GM04504 (cell line): ENCODE measurements at regions not wholly inside any gene's neighbourhood (a gene's known extent, or its start where the extent isn't known, plus 50 kb on each side); places are given as distances from the start of the nearest gene placed in this dataset.
A peak's percentile ranks its signal among the peaks of the same experiment; 100 is the strongest.
"Not testable (repeated sequence)": the region's sequence is repeated elsewhere in the genome, so short reads cannot be mapped to it uniquely, and the experiment has no call there.

ENCODE experiments used
- DNase-seq: peaks from one replicate; pipeline ENCODE4 v3.0.0-alpha.2; 2012; ENCODE audit warnings: low read depth

GRCh38 chr10:43931308-43931930, 282.7 kb upstream of the ZNF32 start:
- DNase-seq, result peak; percentile 62

- DNase-seq, result no peak
Observed at GRCh38 chr10:43930777-43931176, 282.1 kb upstream of the ZNF32 start.

GRCh38 chr10:43930243-43930642, 281.6 kb upstream of the ZNF32 start:
- DNase-seq, result no peak

- DNase-seq, result no peak
Observed at GRCh38 chr10:43929122-43929521, 280.4 kb upstream of the ZNF32 start.

- no peak for DNase-seq
Observed at GRCh38 chr10:43928425-43928968, 279.8 kb upstream of the ZNF32 start.

- DNase-seq, result no peak
Observed at GRCh38 chr10:43926875-43927406, 278.3 kb upstream of the ZNF32 start.

GRCh38 chr10:43926371-43926770, 277.7 kb upstream of the ZNF32 start:
- DNase-seq, result no peak

GRCh38 chr10:43925793-43926192, 277.1 kb upstream of the ZNF32 start:
- DNase-seq, result no peak

- DNase-seq, result no peak
Observed at GRCh38 chr10:43923328-43923727, 274.6 kb upstream of the ZNF32 start.

GRCh38 chr10:43922335-43923280, 273.9 kb upstream of the ZNF32 start:
- DNase-seq, result no peak

- DNase-seq, result no peak
Observed at GRCh38 chr10:43921881-43922280, 273.2 kb upstream of the ZNF32 start.

- DNase-seq, result no peak
Observed at GRCh38 chr10:43921478-43921877, 272.8 kb upstream of the ZNF32 start.

- DNase-seq, result not testable (repeated sequence)
Observed at GRCh38 chr10:43920236-43920758, 271.6 kb upstream of the ZNF32 start.

GRCh38 chr10:43913676-43914235, 265.1 kb upstream of the ZNF32 start:
- DNase-seq, result no peak

GRCh38 chr10:43912469-43912868, 263.8 kb upstream of the ZNF32 start:
- DNase-seq, result no peak

- no peak for DNase-seq
Observed at GRCh38 chr10:43906490-43906889, 257.8 kb upstream of the ZNF32 start.

- DNase-seq, result no peak
Observed at GRCh38 chr10:43905512-43906236, 257.0 kb upstream of the ZNF32 start.

- DNase-seq, result no peak
Observed at GRCh38 chr10:43904844-43905243, 256.2 kb upstream of the ZNF32 start.

GRCh38 chr10:43904301-43904700, 255.6 kb upstream of the ZNF32 start:
- no peak for DNase-seq

GRCh38 chr10:43903451-43903850, 254.8 kb upstream of the ZNF32 start:
- DNase-seq, result no peak

GRCh38 chr10:43902842-43903241, 254.2 kb upstream of the ZNF32 start:
- DNase-seq, result no peak
